Mesenchymal stem cell (in vitro differentiated cells and primary cell): ENCODE measurements at regions not wholly inside any gene's neighbourhood (a gene's known extent, or its start where the extent isn't known, plus 50 kb on each side); places are given as distances from the start of the nearest gene placed in this dataset.
A peak's percentile ranks its signal among the peaks of the same experiment; 100 is the strongest.
"Not testable (repeated sequence)": the region's sequence is repeated elsewhere in the genome, so short reads cannot be mapped to it uniquely, and the experiment has no call there.

Experiments
- DNase-seq: peaks from one replicate; pipeline ENCODE4 v3.0.0-alpha.2; 2013
- H2AFZ ChIP-seq: one replicate; pipeline ENCODE4 v1.6.1; 2013; ENCODE audit warnings: low read depth, mild to moderate bottlenecking, control low read depth, inconsistent platforms, low read length, moderate library complexity
- H2AK5ac ChIP-seq: 2 replicates; pipeline ENCODE4 v1.6.1; 2013; ENCODE audit warnings: low read length, moderate library complexity, mild to moderate bottlenecking, inconsistent platforms; ENCODE audit not compliant: severe bottlenecking
- H2BK120ac ChIP-seq: one replicate; pipeline ENCODE4 v1.6.1; 2013; ENCODE audit warnings: low read depth, mild to moderate bottlenecking, inconsistent platforms, low read length, moderate library complexity
- H2BK12ac ChIP-seq, 2 experiments: one replicate each; pipeline ENCODE4 v1.6.1; 2013; ENCODE audit warnings: inconsistent platforms in 2 of 2, low read length in 2 of 2, mild to moderate bottlenecking in 2 of 2, moderate library complexity in 2 of 2, control low read depth in 1 of 2
- H2BK15ac ChIP-seq: one replicate; pipeline ENCODE4 v1.6.1; 2013; ENCODE audit warnings: mild to moderate bottlenecking, low read depth, inconsistent platforms; ENCODE audit not compliant: poor library complexity, severe bottlenecking
- H2BK5ac ChIP-seq: 2 replicates; pipeline ENCODE4 v1.6.1; 2013; ENCODE audit warnings: low read depth, mild to moderate bottlenecking, low read length, control low read depth, inconsistent platforms; ENCODE audit not compliant: poor library complexity, severe bottlenecking
- H3K14ac ChIP-seq, 2 experiments: one replicate each; pipeline ENCODE4 v1.6.1; 2013; ENCODE audit warnings: inconsistent platforms in 2 of 2, low read length in 2 of 2, control low read depth in 1 of 2, mild to moderate bottlenecking in 1 of 2, moderate library complexity in 1 of 2
- H3K18ac ChIP-seq, 2 experiments: one replicate each; pipeline ENCODE4 v1.6.1; 2013; ENCODE audit warnings: inconsistent platforms in 2 of 2, low read length in 2 of 2, control low read depth in 1 of 2, low read depth in 1 of 2, mild to moderate bottlenecking in 1 of 2
- H3K23ac ChIP-seq, 2 experiments: one replicate each; pipeline ENCODE4 v1.6.1; 2013; ENCODE audit warnings: inconsistent platforms in 2 of 2, low read length in 2 of 2, mild to moderate bottlenecking in 2 of 2, moderate library complexity in 2 of 2, control low read depth in 1 of 2
- H3K27ac ChIP-seq: 2 replicates; pipeline ENCODE4 v1.5.1; 2013; ENCODE audit warnings: mild to moderate bottlenecking, moderate library complexity, low read length, control low read depth, inconsistent platforms; ENCODE audit not compliant: poor library complexity, severe bottlenecking
- H3K27me3 ChIP-seq, 2 experiments: 2 replicates each; pipeline versions ENCODE4 v1.6.1 to v1.7.0; 2013; ENCODE audit warnings: low read length in 2 of 2, mild to moderate bottlenecking in 2 of 2, moderate library complexity in 2 of 2, control low read depth in 1 of 2, inconsistent platforms in 1 of 2; ENCODE audit not compliant: control insufficient read depth in 1 of 2, insufficient read depth in 1 of 2
- H3K36me3 ChIP-seq, 2 experiments: 2 replicates each; pipeline versions ENCODE4 v1.6.1 to v1.7.0; 2013; ENCODE audit warnings: low read length in 2 of 2, control low read depth in 1 of 2, inconsistent platforms in 1 of 2, low read depth in 1 of 2, mild to moderate bottlenecking in 1 of 2; ENCODE audit not compliant: insufficient read depth in 2 of 2, control insufficient read depth in 1 of 2
- H3K4ac ChIP-seq, 2 experiments: one replicate each; pipeline ENCODE4 v1.6.1; 2013; ENCODE audit warnings: inconsistent platforms in 2 of 2, low read length in 2 of 2, mild to moderate bottlenecking in 2 of 2, moderate library complexity in 2 of 2, control low read depth in 1 of 2, low read depth in 1 of 2
- H3K4me1 ChIP-seq: 2 replicates; pipeline ENCODE4 v1.6.1; 2013; ENCODE audit warnings: low read depth, low read length, control low read depth; ENCODE audit not compliant: control insufficient read depth, insufficient read depth
- H3K4me2 ChIP-seq: 2 replicates; pipeline ENCODE4 v1.6.1; 2013; ENCODE audit warnings: low read length, mild to moderate bottlenecking, inconsistent platforms; ENCODE audit not compliant: poor library complexity, severe bottlenecking
- H3K4me3 ChIP-seq, 2 experiments: 2 replicates each; pipeline versions ENCODE4 v1.5.1 to v1.7.0; 2013; ENCODE audit warnings: low read length in 2 of 2, mild to moderate bottlenecking in 2 of 2, control low read depth in 1 of 2, low read depth in 1 of 2; ENCODE audit not compliant: insufficient read depth in 1 of 2
- H3K79me1 ChIP-seq: replicated peaks from 2 replicates; pipeline ENCODE4 v1.6.1; 2013; ENCODE audit warnings: mild to moderate bottlenecking, control low read depth, low read length, inconsistent platforms; ENCODE audit not compliant: poor library complexity, severe bottlenecking
- H3K9ac ChIP-seq: 2 replicates; pipeline ENCODE4 v1.7.0; 2013; ENCODE audit warnings: mild to moderate bottlenecking, low read length, moderate library complexity
- H3K9me3 ChIP-seq: 2 replicates; pipeline ENCODE4 v1.7.0; 2013; ENCODE audit warnings: mild to moderate bottlenecking, low read length; ENCODE audit not compliant: control insufficient read depth
- H4K8ac ChIP-seq: one replicate; pipeline ENCODE4 v1.6.1; 2013; ENCODE audit warnings: inconsistent platforms, mild to moderate bottlenecking, low read length, moderate library complexity
- H4K91ac ChIP-seq: one replicate; pipeline ENCODE4 v1.6.1; 2013; ENCODE audit warnings: mild to moderate bottlenecking, low read length, inconsistent platforms
- WGBS: methylation state at CpG from one replicate; pipeline ENCODE4 v1.1.7; 2013; ENCODE audit warnings: mixed read lengths; 5-methylcytosine and 5-hydroxymethylcytosine counted together

- peaks cover 25% of the 10 kb centered on the region for H3K9me3 ChIP-seq
- H4K91ac ChIP-seq, result no peak overlapping the region
- H3K14ac ChIP-seq, result no peak overlapping the region
- no peaks in the 10 kb centered on the region for H3K36me3 ChIP-seq
- 77% methylated on average over 3 of the region's 3 CpGs for WGBS
- H3K23ac ChIP-seq, result no peak overlapping the region
- H3K4me2 ChIP-seq, result no peak overlapping the region
- no peak overlapping the region for H2BK120ac ChIP-seq
- H2BK5ac ChIP-seq, result no peak overlapping the region
- no peak overlapping the region for H2BK12ac ChIP-seq
- H3K4me1 ChIP-seq, result no peaks in the 10 kb centered on the region
- H2AFZ ChIP-seq, result no peak overlapping the region
- H2BK15ac ChIP-seq, result no peak overlapping the region
- no peak overlapping the region for H3K4ac ChIP-seq
- H3K4me3 ChIP-seq, result peak overlapping the region; percentile 4 to 41
- no peak overlapping the region for H2AK5ac ChIP-seq
- H3K79me1 ChIP-seq, result no peaks in the 10 kb centered on the region
- no peak overlapping the region for H3K27ac ChIP-seq
- H4K8ac ChIP-seq, result peak overlapping the region; percentile 24
- no peak overlapping the region for H3K18ac ChIP-seq
- H3K27me3 ChIP-seq, result no peaks in the 10 kb centered on the region
- no peak overlapping the region for H3K9ac ChIP-seq
- DNase-seq, result no peak
Measured at GRCh38 chr17:31645351-31645750, 213.7 kb downstream of the COPRS start.

- no peaks in the 10 kb centered on the region for H3K79me1 ChIP-seq
- no peak overlapping the region for H3K9ac ChIP-seq
- no peak overlapping the region for H3K4me2 ChIP-seq
- no peaks in the 10 kb centered on the region for H3K27me3 ChIP-seq
- no peak for DNase-seq
- H2BK12ac ChIP-seq, result no peak overlapping the region
- peaks cover 4% of the 10 kb centered on the region for H3K9me3 ChIP-seq
- H3K36me3 ChIP-seq, result no peaks in the 10 kb centered on the region
- H3K18ac ChIP-seq, result no peak overlapping the region
- no peak overlapping the region for H2AFZ ChIP-seq
- 69% methylated on average over 1 of the region's 3 CpGs for WGBS
- no peak overlapping the region for H3K4me3 ChIP-seq
- H3K23ac ChIP-seq, result no peak overlapping the region
- H2BK5ac ChIP-seq, result no peak overlapping the region
- no peak overlapping the region for H2BK15ac ChIP-seq
- no peak overlapping the region for H3K27ac ChIP-seq
- H4K8ac ChIP-seq, result no peak overlapping the region
- no peaks in the 10 kb centered on the region for H3K4me1 ChIP-seq
- H3K4ac ChIP-seq, result no peak overlapping the region
- no peak overlapping the region for H4K91ac ChIP-seq
- no peak overlapping the region for H2BK120ac ChIP-seq
- H3K14ac ChIP-seq, result no peak overlapping the region
- no peak overlapping the region for H2AK5ac ChIP-seq
Measured at GRCh38 chr17:31631766-31632165, 227.3 kb downstream of the COPRS start.

GRCh38 chr17:31630866-31631265 lies 228.2 kb downstream of the COPRS start:
- H3K9ac ChIP-seq, H3K18ac ChIP-seq, H3K4me3 ChIP-seq, H3K79me1 ChIP-seq, H2AK5ac ChIP-seq, H3K4ac ChIP-seq, H2BK5ac ChIP-seq, H4K91ac ChIP-seq, H4K8ac ChIP-seq, H3K14ac ChIP-seq, H2BK12ac ChIP-seq, H2BK15ac ChIP-seq, H3K36me3 ChIP-seq, H3K9me3 ChIP-seq, H2AFZ ChIP-seq, DNase-seq, H3K27ac ChIP-seq, H3K23ac ChIP-seq, H3K4me2 ChIP-seq, H3K4me1 ChIP-seq, H3K27me3 ChIP-seq, H2BK120ac ChIP-seq: not testable (repeated sequence)
- WGBS, result 91% methylated on average over 8 of the region's 8 CpGs

- Histone ChIP-seq H3K79me1 (no peaks in the 10 kb centered on the region), H2BK120ac (no peak overlapping the region), H3K14ac (no peak overlapping the region), H3K4me3 (no peak overlapping the region), H3K23ac (no peak overlapping the region), H2BK12ac (no peak overlapping the region), H4K8ac (no peak overlapping the region), H3K4me2 (no peak overlapping the region), H4K91ac (no peak overlapping the region), H3K36me3 (peaks cover 0 to 1% of the 10 kb centered on the region in 2 experiments), H2AK5ac (no peak overlapping the region), H2BK5ac (no peak overlapping the region), H3K18ac (no peak overlapping the region), H3K9me3 (peaks cover 14% of the 10 kb centered on the region), H3K27ac (no peak overlapping the region), H2AFZ (no peak overlapping the region), H3K4ac (no peak overlapping the region), H3K4me1 (no peaks in the 10 kb centered on the region), H3K9ac (no peak overlapping the region), H3K27me3 (no peaks in the 10 kb centered on the region), H2BK15ac (no peak overlapping the region)
- 85% methylated on average over 8 of the region's 8 CpGs for WGBS
- no peak for DNase-seq
Measured at GRCh38 chr17:31629696-31630470, 229.2 kb downstream of the COPRS start.
